ENCODE measurements at regions not wholly inside any gene's neighbourhood (a gene's known extent, or its start where the extent isn't known, plus 50 kb on each side); places are given as distances from the start of the nearest gene placed in this dataset.

- no peak for ATAC-seq
- Histone ChIP-seq H3K9me3 (no peaks in the 10 kb centered on the region), H3K36me3 (no peaks in the 10 kb centered on the region), H3K4me3 (no peak overlapping the region), H3K4me1 (no peaks in the 10 kb centered on the region), H3K27me3 (no peaks in the 10 kb centered on the region), H3K27ac (no peak overlapping the region)
- no peak for FAIRE-seq
- intact Hi-C loops (cut with DNase I) = no loop called here
- no peak for DNase-seq
- TF ChIP-seq CTCF (IDR thresholded peaks at IDR 0.05) = no peak
Observed at GRCh38 chr13:81848291-81848690, 1507.4 kb upstream of the SPRY2 start.

GRCh38 chr13:81846771-81847170, 1505.8 kb upstream of the SPRY2 start:
- no peak for ATAC-seq

GRCh38 chr13:81821259-81821658, 1480.3 kb upstream of the SPRY2 start:
- Histone ChIP-seq H3K9me3 (no peaks in the 10 kb centered on the region), H3K27ac (no peak overlapping the region), H3K4me1 (no peaks in the 10 kb centered on the region), H3K27me3 (no peaks in the 10 kb centered on the region), H3K4me3 (no peak overlapping the region), H3K36me3 (no peaks in the 10 kb centered on the region)
- intact Hi-C loops (cut with DNase I) = no loop called here
- ATAC-seq = no peak
- FAIRE-seq = no peak
- no peak for TF ChIP-seq CTCF (IDR thresholded peaks at IDR 0.05)
- DNase-seq = no peak
- 87 to 95% methylated on average over 11 of the region's 11 CpGs for WGBS, 2 donors

More at GRCh38 chr13:81846771-81847170, 1505.8 kb upstream of the SPRY2 start:
- no peak for DNase-seq
- Histone ChIP-seq H3K27me3 (no peaks in the 10 kb centered on the region), H3K27ac (no peak overlapping the region), H3K4me3 (no peak overlapping the region), H3K36me3 (no peaks in the 10 kb centered on the region), H3K4me1 (no peaks in the 10 kb centered on the region), H3K9me3 (no peaks in the 10 kb centered on the region)
- intact Hi-C loops (cut with DNase I) = no loop called here
- no peak for TF ChIP-seq CTCF (IDR thresholded peaks at IDR 0.05)
- WGBS, 2 donors = 81 to 94% methylated on average over 2 of the region's 2 CpGs
- FAIRE-seq = no peak

- intact Hi-C loops (cut with DNase I) = no loop called here
- no peaks in the 10 kb centered on the region for H3K4me1 ChIP-seq
- no peak overlapping the region for H3K27ac ChIP-seq
- ATAC-seq (no peak), DNase-seq (no peak), FAIRE-seq (no peak)
- H3K27me3 ChIP-seq = no peaks in the 10 kb centered on the region
- H3K36me3 ChIP-seq = no peaks in the 10 kb centered on the region
- H3K9me3 ChIP-seq = no peaks in the 10 kb centered on the region
- WGBS, 2 donors = 63 to 83% methylated on average over 1 of the region's 1 CpG
- no peak for TF ChIP-seq CTCF (IDR thresholded peaks at IDR 0.05)
- H3K4me3 ChIP-seq = no peak overlapping the region
Observed at GRCh38 chr13:81800433-81800832, 1459.5 kb upstream of the SPRY2 start.

- Histone ChIP-seq H3K36me3 (no peaks in the 10 kb centered on the region), H3K9me3 (no peaks in the 10 kb centered on the region), H3K27me3 (no peaks in the 10 kb centered on the region), H3K4me1 (no peaks in the 10 kb centered on the region), H3K27ac (no peak overlapping the region), H3K4me3 (no peak overlapping the region)
- FAIRE-seq = no peak
- no peak for ATAC-seq
- intact Hi-C loops (cut with DNase I) = no loop called here
- WGBS, 2 donors = 23 to 47% methylated on average over 1 of the region's 1 CpG
- no peak for DNase-seq
- no peak for TF ChIP-seq CTCF (IDR thresholded peaks at IDR 0.05)
Observed at GRCh38 chr13:81795710-81796109, 1454.8 kb upstream of the SPRY2 start.

Data from pancreas (tissue), 10 donors.